GM23338 (cell line): ENCODE measurements at regions not wholly inside any gene's neighbourhood (a gene's known extent, or its start where the extent isn't known, plus 50 kb on each side); places are given as distances from the start of the nearest gene placed in this dataset.
A peak's percentile ranks its signal among the peaks of the same experiment; 100 is the strongest.

Source experiments
- ATAC-seq: fragments of 200-7000 bp; cut with Tn5 transposase; 3 replicates; pipeline ENCODE4 v1.9.1; 2020
- DNase-seq: peaks from one replicate; pipeline ENCODE4 v3.0.0-alpha.2; 2015; ENCODE audit warnings: low spot score
- H2AFZ ChIP-seq: fragments of 200-600 bp; sonication (generic); 2 replicates; pipeline ENCODE4 v1.8.0; 2016; ENCODE audit warnings: antibody characterized with exemption, mild to moderate bottlenecking, moderate library complexity
- H3F3A ChIP-seq: fragments of 200-600 bp; sonication (generic); replicated peaks from 2 replicates; pipeline ENCODE4 v1.8.0; 2017; ENCODE audit warnings: antibody characterized with exemption, mixed run types, low read depth
- H3K27ac ChIP-seq: fragments of 200-600 bp; sonication (generic); 2 replicates; pipeline ENCODE4 v1.6.1; 2016; ENCODE audit warnings: low read depth
- H3K27me3 ChIP-seq: fragments of 200-600 bp; sonication (generic); 2 replicates; pipeline ENCODE4 v1.8.0; 2016; ENCODE audit warnings: mild to moderate bottlenecking, mixed run types, moderate library complexity; ENCODE audit not compliant: insufficient read depth
- H3K36me3 ChIP-seq: fragments of 200-600 bp; sonication (generic); 2 replicates; pipeline ENCODE4 v1.8.0; 2016; ENCODE audit warnings: mild to moderate bottlenecking; ENCODE audit not compliant: insufficient read depth
- H3K4me1 ChIP-seq: fragments of 200-600 bp; sonication (generic); 2 replicates; pipeline ENCODE4 v1.8.0; 2016; ENCODE audit warnings: mild to moderate bottlenecking, moderate library complexity; ENCODE audit not compliant: insufficient read depth
- H3K4me2 ChIP-seq: fragments of 200-600 bp; sonication (generic); 2 replicates; pipeline ENCODE4 v1.7.1; 2017; ENCODE audit warnings: mixed run types
- H3K4me3 ChIP-seq: fragments of 200-600 bp; sonication (generic); 2 replicates; pipeline ENCODE4 v1.6.1; 2016; ENCODE audit warnings: mixed run types
- H3K79me2 ChIP-seq: fragments of 200-600 bp; sonication (generic); replicated peaks from 2 replicates; pipeline ENCODE4 v1.8.0; 2017; ENCODE audit warnings: mild to moderate bottlenecking; ENCODE audit not compliant: insufficient read depth
- H3K9me2 ChIP-seq: fragments of 200-600 bp; sonication (generic); 2 replicates; pipeline ENCODE4 v1.8.0; 2017; ENCODE audit not compliant: insufficient read depth
- H4K20me1 ChIP-seq: fragments of 200-600 bp; sonication (generic); replicated peaks from 2 replicates; pipeline ENCODE4 v1.8.0; 2017; ENCODE audit warnings: mild to moderate bottlenecking; ENCODE audit not compliant: insufficient read depth
- H3K27ac Mint-ChIP-seq: 2 replicates; pipeline ENCODE4 v1.8.0; 2020; ENCODE audit warnings: inconsistent platforms, mild to moderate bottlenecking, moderate library complexity, mixed read lengths
- H3K27me3 Mint-ChIP-seq: 3 replicates; pipeline ENCODE4 v1.8.0; 2022; ENCODE audit warnings: low read depth, mild to moderate bottlenecking, moderate library complexity, mixed read lengths, inconsistent platforms; ENCODE audit not compliant: insufficient read depth, poor library complexity
- H3K36me3 Mint-ChIP-seq: 3 replicates; pipeline ENCODE4 v1.8.0; 2021; ENCODE audit warnings: low read depth, mild to moderate bottlenecking, inconsistent platforms, moderate library complexity, mixed read lengths
- H3K4me1 Mint-ChIP-seq: 3 replicates; pipeline ENCODE4 v1.8.0; 2020; ENCODE audit warnings: mild to moderate bottlenecking, inconsistent platforms, mixed read lengths
- H3K4me3 Mint-ChIP-seq: 3 replicates; pipeline ENCODE4 v1.8.0; 2021; ENCODE audit warnings: moderate library complexity, mild to moderate bottlenecking, inconsistent platforms, mixed read lengths
- H3K9me3 Mint-ChIP-seq: 3 replicates; pipeline ENCODE4 v1.8.0; 2020; ENCODE audit warnings: moderate library complexity, mild to moderate bottlenecking, inconsistent platforms, mixed read lengths
- EZH2phosphoT487 ChIP-seq: fragments of 200-600 bp; sonication (generic); IDR thresholded peaks from one replicate; pipeline ENCODE4 v1.8.1; 2018; ENCODE audit warnings: antibody characterized with exemption; ENCODE audit not compliant: unreplicated experiment
- TF ChIP-seq, protein P1 (sequence below): IDR thresholded peaks from 2 replicates; pipeline ENCODE4 v1.6.1; 2016; ENCODE audit warnings: antibody characterized with exemption
- TF ChIP-seq, protein P2 (sequence below): fragments of 250-450 bp; sonication (Bioruptor Pico); IDR thresholded peaks from 2 replicates; pipeline ENCODE4 v1.5.0; 2020; ENCODE audit warnings: mild to moderate bottlenecking, moderate library complexity
- TF ChIP-seq, protein P3 (sequence below), 2 experiments: fragments of 200-600 bp in 1 of 2; sonication (generic) in 1 of 2; conservative IDR thresholded peaks; 2 replicates each; pipeline versions ENCODE4 v1.5.1 to v1.6.1; 2016 to 2017; ENCODE audit warnings: antibody characterized with exemption in 2 of 2, low read depth in 2 of 2, mild to moderate bottlenecking in 2 of 2, moderate library complexity in 1 of 2

DNA sequence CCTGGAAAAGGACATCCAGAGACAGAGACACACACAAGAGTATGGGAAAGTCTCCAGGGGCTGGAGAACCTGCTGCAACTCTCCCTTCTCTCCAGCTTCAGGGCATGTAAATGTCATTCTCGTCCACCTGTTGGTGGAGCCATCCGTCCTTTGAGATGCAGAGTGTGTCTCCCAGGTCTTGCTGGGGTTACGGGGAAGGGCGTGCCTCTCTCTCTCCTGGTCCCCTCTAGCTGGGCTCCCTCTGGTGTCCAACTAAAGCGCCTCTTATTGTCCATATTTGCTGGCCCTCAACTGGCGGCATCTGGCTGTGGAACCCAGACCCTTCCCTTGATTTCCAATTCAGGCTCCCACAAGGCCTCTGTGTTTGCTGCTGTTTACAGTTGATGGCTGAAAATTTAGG is 244.1 kb downstream of the BMP7 start:
- Mint-ChIP-seq H3K27ac (no peak overlapping the region), H3K27me3 (peaks cover 7% of the 10 kb centered on the region), H3K9me3 (peaks cover 3% of the 10 kb centered on the region; the same call in 1 of the 3 replicates), H3K36me3 (no peaks in the 10 kb centered on the region), H3K4me1 (peaks cover 33% of the 10 kb centered on the region), H3K4me3 (no peak overlapping the region)
- H3K4me2 ChIP-seq = 0 out of 2 replicates have a peak overlapping the region, but pooled peaks have one; percentile 57
- peak; percentile 98 for ATAC-seq
- H3K9me2 ChIP-seq = no peaks in the 10 kb centered on the region; the same call in 1 of the 2 replicates
- TF ChIP-seq, protein P1, sequence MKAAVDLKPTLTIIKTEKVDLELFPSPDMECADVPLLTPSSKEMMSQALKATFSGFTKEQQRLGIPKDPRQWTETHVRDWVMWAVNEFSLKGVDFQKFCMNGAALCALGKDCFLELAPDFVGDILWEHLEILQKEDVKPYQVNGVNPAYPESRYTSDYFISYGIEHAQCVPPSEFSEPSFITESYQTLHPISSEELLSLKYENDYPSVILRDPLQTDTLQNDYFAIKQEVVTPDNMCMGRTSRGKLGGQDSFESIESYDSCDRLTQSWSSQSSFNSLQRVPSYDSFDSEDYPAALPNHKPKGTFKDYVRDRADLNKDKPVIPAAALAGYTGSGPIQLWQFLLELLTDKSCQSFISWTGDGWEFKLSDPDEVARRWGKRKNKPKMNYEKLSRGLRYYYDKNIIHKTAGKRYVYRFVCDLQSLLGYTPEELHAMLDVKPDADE = no peak
- TF ChIP-seq, protein P2, sequence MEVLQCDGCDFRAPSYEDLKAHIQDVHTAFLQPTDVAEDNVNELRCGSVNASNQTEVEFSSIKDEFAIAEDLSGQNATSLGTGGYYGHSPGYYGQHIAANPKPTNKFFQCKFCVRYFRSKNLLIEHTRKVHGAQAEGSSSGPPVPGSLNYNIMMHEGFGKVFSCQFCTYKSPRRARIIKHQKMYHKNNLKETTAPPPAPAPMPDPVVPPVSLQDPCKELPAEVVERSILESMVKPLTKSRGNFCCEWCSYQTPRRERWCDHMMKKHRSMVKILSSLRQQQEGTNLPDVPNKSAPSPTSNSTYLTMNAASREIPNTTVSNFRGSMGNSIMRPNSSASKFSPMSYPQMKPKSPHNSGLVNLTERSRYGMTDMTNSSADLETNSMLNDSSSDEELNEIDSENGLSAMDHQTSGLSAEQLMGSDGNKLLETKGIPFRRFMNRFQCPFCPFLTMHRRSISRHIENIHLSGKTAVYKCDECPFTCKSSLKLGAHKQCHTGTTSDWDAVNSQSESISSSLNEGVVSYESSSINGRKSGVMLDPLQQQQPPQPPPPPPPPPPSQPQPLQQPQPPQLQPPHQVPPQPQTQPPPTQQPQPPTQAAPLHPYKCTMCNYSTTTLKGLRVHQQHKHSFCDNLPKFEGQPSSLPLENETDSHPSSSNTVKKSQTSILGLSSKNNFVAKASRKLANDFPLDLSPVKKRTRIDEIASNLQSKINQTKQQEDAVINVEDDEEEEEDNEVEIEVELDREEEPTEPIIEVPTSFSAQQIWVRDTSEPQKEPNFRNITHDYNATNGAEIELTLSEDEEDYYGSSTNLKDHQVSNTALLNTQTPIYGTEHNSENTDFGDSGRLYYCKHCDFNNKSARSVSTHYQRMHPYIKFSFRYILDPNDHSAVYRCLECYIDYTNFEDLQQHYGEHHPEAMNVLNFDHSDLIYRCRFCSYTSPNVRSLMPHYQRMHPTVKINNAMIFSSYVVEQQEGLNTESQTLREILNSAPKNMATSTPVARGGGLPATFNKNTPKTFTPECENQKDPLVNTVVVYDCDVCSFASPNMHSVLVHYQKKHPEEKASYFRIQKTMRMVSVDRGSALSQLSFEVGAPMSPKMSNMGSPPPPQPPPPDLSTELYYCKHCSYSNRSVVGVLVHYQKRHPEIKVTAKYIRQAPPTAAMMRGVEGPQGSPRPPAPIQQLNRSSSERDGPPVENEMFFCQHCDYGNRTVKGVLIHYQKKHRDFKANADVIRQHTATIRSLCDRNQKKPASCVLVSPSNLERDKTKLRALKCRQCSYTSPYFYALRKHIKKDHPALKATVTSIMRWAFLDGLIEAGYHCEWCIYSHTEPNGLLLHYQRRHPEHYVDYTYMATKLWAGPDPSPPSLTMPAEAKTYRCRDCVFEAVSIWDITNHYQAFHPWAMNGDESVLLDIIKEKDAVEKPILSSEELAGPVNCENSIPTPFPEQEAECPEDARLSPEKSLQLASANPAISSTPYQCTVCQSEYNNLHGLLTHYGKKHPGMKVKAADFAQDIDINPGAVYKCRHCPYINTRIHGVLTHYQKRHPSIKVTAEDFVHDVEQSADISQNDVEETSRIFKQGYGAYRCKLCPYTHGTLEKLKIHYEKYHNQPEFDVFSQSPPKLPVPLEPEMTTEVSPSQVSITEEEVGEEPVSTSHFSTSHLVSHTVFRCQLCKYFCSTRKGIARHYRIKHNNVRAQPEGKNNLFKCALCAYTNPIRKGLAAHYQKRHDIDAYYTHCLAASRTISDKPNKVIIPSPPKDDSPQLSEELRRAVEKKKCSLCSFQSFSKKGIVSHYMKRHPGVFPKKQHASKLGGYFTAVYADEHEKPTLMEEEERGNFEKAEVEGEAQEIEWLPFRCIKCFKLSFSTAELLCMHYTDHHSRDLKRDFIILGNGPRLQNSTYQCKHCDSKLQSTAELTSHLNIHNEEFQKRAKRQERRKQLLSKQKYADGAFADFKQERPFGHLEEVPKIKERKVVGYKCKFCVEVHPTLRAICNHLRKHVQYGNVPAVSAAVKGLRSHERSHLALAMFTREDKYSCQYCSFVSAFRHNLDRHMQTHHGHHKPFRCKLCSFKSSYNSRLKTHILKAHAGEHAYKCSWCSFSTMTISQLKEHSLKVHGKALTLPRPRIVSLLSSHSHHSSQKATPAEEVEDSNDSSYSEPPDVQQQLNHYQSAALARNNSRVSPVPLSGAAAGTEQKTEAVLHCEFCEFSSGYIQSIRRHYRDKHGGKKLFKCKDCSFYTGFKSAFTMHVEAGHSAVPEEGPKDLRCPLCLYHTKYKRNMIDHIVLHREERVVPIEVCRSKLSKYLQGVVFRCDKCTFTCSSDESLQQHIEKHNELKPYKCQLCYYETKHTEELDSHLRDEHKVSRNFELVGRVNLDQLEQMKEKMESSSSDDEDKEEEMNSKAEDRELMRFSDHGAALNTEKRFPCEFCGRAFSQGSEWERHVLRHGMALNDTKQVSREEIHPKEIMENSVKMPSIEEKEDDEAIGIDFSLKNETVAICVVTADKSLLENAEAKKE = peak; percentile 77; the same call in 1 of the 2 replicates
- TF ChIP-seq EZH2phosphoT487 = no peak
- TF ChIP-seq, protein P3, sequence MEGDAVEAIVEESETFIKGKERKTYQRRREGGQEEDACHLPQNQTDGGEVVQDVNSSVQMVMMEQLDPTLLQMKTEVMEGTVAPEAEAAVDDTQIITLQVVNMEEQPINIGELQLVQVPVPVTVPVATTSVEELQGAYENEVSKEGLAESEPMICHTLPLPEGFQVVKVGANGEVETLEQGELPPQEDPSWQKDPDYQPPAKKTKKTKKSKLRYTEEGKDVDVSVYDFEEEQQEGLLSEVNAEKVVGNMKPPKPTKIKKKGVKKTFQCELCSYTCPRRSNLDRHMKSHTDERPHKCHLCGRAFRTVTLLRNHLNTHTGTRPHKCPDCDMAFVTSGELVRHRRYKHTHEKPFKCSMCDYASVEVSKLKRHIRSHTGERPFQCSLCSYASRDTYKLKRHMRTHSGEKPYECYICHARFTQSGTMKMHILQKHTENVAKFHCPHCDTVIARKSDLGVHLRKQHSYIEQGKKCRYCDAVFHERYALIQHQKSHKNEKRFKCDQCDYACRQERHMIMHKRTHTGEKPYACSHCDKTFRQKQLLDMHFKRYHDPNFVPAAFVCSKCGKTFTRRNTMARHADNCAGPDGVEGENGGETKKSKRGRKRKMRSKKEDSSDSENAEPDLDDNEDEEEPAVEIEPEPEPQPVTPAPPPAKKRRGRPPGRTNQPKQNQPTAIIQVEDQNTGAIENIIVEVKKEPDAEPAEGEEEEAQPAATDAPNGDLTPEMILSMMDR (conservative IDR thresholded peaks at IDR 0.05; ENCODE audit: low read depth in 2 of 2) = peak; percentile 59 to 69
- no peak overlapping the region for H3K27ac ChIP-seq
- 0 out of 2 replicates have a peak overlapping the region, but pooled peaks have one; percentile 17 for H3K4me3 ChIP-seq
- peak overlapping the region; percentile 74; the same call in 1 of the 2 replicates for H2AFZ ChIP-seq
- peaks cover 9% of the 10 kb centered on the region for H3K4me1 ChIP-seq
- H3K27me3 ChIP-seq = no peaks in the 10 kb centered on the region
- peak; percentile 93 for DNase-seq
- no peaks in the 10 kb centered on the region for H4K20me1 ChIP-seq
- H3K79me2 ChIP-seq = no peaks in the 10 kb centered on the region
- H3K36me3 ChIP-seq = no peaks in the 10 kb centered on the region
- no peaks in the 10 kb centered on the region for H3F3A ChIP-seq
